GM19397 (cell line): ENCODE measurements at regions not wholly inside any gene's neighbourhood (a gene's known extent, or its start where the extent isn't known, plus 50 kb on each side); places are given as distances from the start of the nearest gene placed in this dataset.

Source experiments
- ATAC-seq: cut with Tn5 transposase; IDR thresholded peaks from one replicate; pipeline ENCODE4 v1.9.1; 2021; ENCODE audit warnings: mild to moderate bottlenecking, moderate library complexity; ENCODE audit not compliant: unreplicated experiment

DNA sequence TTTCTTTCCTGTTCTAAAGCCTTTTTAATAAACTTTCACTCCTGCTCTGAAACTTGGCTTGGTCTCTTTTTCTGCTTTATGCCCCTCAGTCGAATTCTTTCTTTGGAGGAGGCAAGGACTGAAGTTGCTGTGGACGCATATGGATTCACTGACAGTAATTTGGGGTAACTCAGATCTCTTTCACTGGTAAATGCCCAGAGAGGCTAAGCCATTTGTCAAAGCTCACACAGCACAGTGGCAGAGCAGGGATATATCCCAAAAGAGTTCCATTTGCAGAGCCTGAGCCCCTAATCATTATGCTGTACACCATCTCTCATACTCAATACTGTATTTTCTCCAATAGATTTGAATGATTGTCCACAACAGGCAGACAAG lies 72.3 kb upstream of the GALNT15 start:
- ATAC-seq: no peak

GRCh38 chr3:16102905-16103364 lies 71.5 kb upstream of the GALNT15 start:
- no peak for ATAC-seq

GRCh38 chr3:16103472-16103871 lies 71.0 kb upstream of the GALNT15 start:
- no peak for ATAC-seq

DNA sequence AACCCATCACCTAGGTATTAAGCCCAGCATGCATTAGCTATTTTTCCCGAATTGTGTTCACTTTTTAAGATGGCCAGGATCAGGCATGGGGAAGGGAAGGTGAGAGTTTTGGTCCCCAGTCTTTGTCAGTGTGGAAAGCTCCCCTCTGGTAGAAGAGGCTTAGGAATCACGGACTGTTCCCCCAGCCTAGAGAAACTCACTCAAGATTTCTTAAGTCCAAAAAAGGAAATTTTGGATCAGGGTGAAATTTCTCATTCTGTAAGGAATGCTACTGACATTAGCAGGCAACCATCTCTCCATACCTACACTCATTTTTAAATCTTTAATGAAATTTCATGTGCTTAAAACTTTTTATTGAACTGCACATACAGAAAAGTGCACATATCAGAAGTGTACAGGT lies 70.3 kb upstream of the GALNT15 start:
- ATAC-seq: no peak

GRCh38 chr3:16106050-16106449 lies 68.4 kb upstream of the GALNT15 start:
- ATAC-seq: no peak

GRCh38 chr3:16108424-16108823 lies 66.1 kb upstream of the GALNT15 start:
- ATAC-seq: no peak

- no peak for ATAC-seq
Observed at GRCh38 chr3:16109929-16110328, 64.6 kb upstream of the GALNT15 start.

- no peak for ATAC-seq
Observed at GRCh38 chr3:16112910-16113504, 61.5 kb upstream of the GALNT15 start.

- no peak for ATAC-seq
Observed at GRCh38 chr3:16113704-16114103, 60.8 kb upstream of the GALNT15 start.

GRCh38 chr3:16114429-16114828 lies 60.1 kb upstream of the GALNT15 start:
- no peak for ATAC-seq

DNA sequence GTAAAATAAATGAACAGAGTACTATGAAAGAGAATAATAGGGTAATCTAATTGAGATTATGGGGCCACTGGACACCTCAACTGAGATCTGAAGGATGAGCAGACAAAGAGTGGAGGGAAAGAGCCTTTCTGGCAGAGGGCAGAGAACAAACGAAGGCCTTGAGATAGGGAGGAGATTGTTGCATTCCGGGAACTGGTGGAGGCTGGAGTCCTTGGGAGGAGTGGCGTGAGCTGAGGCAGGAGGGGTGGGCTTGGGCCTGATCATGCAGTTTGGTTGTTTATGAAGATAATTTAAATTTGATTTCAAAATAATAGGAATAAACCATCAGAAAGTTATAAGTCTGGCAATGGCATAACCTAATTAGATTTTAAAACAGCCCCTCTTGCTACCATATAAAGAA lies 59.5 kb upstream of the GALNT15 start:
- ATAC-seq: no peak

GRCh38 chr3:16118396-16118795 lies 56.1 kb upstream of the GALNT15 start:
- ATAC-seq: no peak

DNA sequence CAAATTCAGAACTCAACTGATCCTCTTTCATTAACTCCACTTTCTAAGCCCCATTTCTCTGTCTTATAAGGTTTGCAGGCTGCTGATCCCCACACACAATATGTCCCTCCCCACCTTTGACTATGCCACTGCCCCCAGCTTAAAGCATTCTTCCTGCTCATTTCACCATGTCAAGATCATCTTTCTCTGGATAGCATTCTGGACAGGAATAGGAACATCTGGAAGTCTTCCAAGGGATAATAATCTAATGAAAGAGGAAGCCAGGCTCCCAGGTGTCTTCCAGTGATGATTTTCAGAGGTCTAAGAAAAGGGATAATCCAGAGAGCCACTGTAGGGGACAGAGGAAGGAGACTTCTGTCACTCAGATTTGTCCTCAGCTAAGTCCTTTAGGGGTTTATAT lies 54.6 kb upstream of the GALNT15 start:
- no peak for ATAC-seq

- ATAC-seq: no peak
Observed at GRCh38 chr3:16121391-16121790, 53.1 kb upstream of the GALNT15 start.

DNA sequence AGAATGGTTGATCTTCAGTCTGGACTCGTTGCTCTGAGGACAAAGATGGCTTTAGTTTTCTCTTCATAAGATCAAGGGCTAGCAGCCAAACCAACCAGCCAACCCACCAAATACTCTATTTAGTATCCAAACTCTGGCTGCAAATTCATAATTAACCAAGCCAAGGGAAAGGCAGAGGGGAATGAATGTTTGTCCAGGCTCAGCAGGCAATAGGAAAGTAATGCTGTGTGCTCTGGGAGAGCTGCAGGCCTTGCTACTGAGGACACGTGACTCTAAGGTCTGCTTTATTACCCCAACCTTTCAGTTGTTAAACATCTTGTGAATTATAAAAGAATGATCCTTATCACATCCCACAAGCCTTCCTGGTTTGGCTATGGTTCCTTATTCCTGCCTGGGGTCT lies 52.3 kb upstream of the GALNT15 start:
- ATAC-seq: no peak

- ATAC-seq: no peak
Observed at GRCh38 chr3:16122661-16123060, 51.8 kb upstream of the GALNT15 start.

DNA sequence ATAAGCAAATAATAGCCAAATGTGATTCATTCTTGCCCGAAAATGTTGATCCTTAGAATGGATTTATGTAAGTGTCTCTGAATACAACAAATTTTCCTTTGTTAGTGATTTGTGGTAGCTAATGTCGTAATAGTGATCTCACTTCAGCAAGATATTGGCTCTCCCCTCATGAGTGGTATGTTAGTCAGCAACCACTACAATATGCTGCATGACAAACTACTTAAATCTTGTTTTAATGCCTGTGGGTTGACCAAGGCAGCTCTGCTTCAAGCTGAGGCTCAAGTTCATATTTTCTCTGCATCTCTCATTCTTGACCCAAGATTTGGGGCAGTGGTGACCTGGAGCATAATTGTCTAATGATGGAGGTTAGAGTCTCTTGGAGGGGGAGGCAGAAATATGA lies 49.8 kb upstream of the GALNT15 start:
- no peak for ATAC-seq
